Activated CD8-positive, alpha-beta memory T cell treated with anti-CD3 and anti-CD28 coated beads, Interleukin-2, amount 10 ng/mL, durations not matched to agents 7 days and 5 days (primary cell): ENCODE measurements at regions not wholly inside any gene's neighbourhood (a gene's known extent, or its start where the extent isn't known, plus 50 kb on each side); places are given as distances from the start of the nearest gene placed in this dataset.

Source experiments
- ATAC-seq: fragments of 150-1000 bp; cut with Tn5 transposase; one replicate; pipeline ENCODE4 v1.10.0; 2021; ENCODE audit warnings: moderate library complexity
- CTCF ChIA-PET: fragments of 350-600 bp; sonication (Branson Sonifier 250); formaldehyde crosslinking; loops from one replicate; lab custom pipeline; 2021; ENCODE audit warnings: antibody characterized with exemption; lab: Charles Lee
- DNase-seq: peaks from one replicate; pipeline ENCODE4 v3.0.0-alpha.2; 2020
- H3K27ac Mint-ChIP-seq: one replicate; pipeline ENCODE4 v1.8.0; 2021; ENCODE audit warnings: mild to moderate bottlenecking, mixed read lengths
- H3K27me3 Mint-ChIP-seq: one replicate; pipeline ENCODE4 v1.8.0; 2021; ENCODE audit warnings: mixed read lengths
- H3K36me3 Mint-ChIP-seq: one replicate; pipeline ENCODE4 v1.8.0; 2021; ENCODE audit warnings: mild to moderate bottlenecking, mixed read lengths
- H3K4me1 Mint-ChIP-seq: one replicate; pipeline ENCODE4 v1.8.0; 2021; ENCODE audit warnings: mixed read lengths
- H3K4me3 Mint-ChIP-seq: one replicate; pipeline ENCODE4 v1.8.0; 2021; ENCODE audit warnings: mild to moderate bottlenecking, moderate library complexity, mixed read lengths
- H3K9me3 Mint-ChIP-seq: one replicate; pipeline ENCODE4 v1.8.0; 2022; ENCODE audit warnings: low read depth, mixed read lengths

GRCh38 chr18:75868031-75868430 lies 440.5 kb upstream of the SMIM21 start:
- H3K9me3 Mint-ChIP-seq: no peaks in the 10 kb centered on the region
- H3K4me1 Mint-ChIP-seq: no peaks in the 10 kb centered on the region
- H3K27me3 Mint-ChIP-seq: no peaks in the 10 kb centered on the region
- no peak overlapping the region for H3K4me3 Mint-ChIP-seq
- no peak for ATAC-seq
- no peak for DNase-seq
- CTCF ChIA-PET: no interaction called here
- no peaks in the 10 kb centered on the region for H3K36me3 Mint-ChIP-seq
- no peak overlapping the region for H3K27ac Mint-ChIP-seq

GRCh38 chr18:75865639-75866038 lies 438.1 kb upstream of the SMIM21 start:
- Mint-ChIP-seq H3K9me3 (peaks cover 5% of the 10 kb centered on the region), H3K27ac (no peak overlapping the region), H3K27me3 (peaks cover 2% of the 10 kb centered on the region), H3K36me3 (no peaks in the 10 kb centered on the region), H3K4me1 (no peaks in the 10 kb centered on the region), H3K4me3 (no peak overlapping the region)
- ATAC-seq: no peak
- CTCF ChIA-PET: no interaction called here
- no peak for DNase-seq

- Mint-ChIP-seq H3K36me3 (no peaks in the 10 kb centered on the region), H3K4me3 (no peak overlapping the region), H3K9me3 (peaks cover 5% of the 10 kb centered on the region), H3K27ac (no peak overlapping the region), H3K27me3 (peaks cover 2% of the 10 kb centered on the region), H3K4me1 (no peaks in the 10 kb centered on the region)
- DNase-seq (no peak), ATAC-seq (no peak)
- CTCF ChIA-PET: no interaction called here
Measured at GRCh38 chr18:75864816-75865215, 437.3 kb upstream of the SMIM21 start.

- H3K27me3 Mint-ChIP-seq: peaks cover 2% of the 10 kb centered on the region
- DNase-seq (no peak), ATAC-seq (no peak)
- no peaks in the 10 kb centered on the region for H3K36me3 Mint-ChIP-seq
- no peak overlapping the region for H3K4me3 Mint-ChIP-seq
- CTCF ChIA-PET: no interaction called here
- H3K27ac Mint-ChIP-seq: no peak overlapping the region
- H3K9me3 Mint-ChIP-seq: peaks cover 5% of the 10 kb centered on the region
- H3K4me1 Mint-ChIP-seq: no peaks in the 10 kb centered on the region
Measured at GRCh38 chr18:75863696-75864095, 436.2 kb upstream of the SMIM21 start.

- Mint-ChIP-seq H3K9me3 (peaks cover 5% of the 10 kb centered on the region), H3K4me1 (no peaks in the 10 kb centered on the region), H3K27me3 (peaks cover 2% of the 10 kb centered on the region), H3K4me3 (no peak overlapping the region), H3K27ac (no peak overlapping the region), H3K36me3 (no peaks in the 10 kb centered on the region)
- ATAC-seq (no peak), DNase-seq (no peak)
- CTCF ChIA-PET: no interaction called here
Measured at GRCh38 chr18:75862458-75862857, 435.0 kb upstream of the SMIM21 start.

- H3K9me3 Mint-ChIP-seq: peaks cover 5% of the 10 kb centered on the region
- H3K36me3 Mint-ChIP-seq: no peaks in the 10 kb centered on the region
- H3K4me3 Mint-ChIP-seq: no peak overlapping the region
- CTCF ChIA-PET: no interaction called here
- peaks cover 2% of the 10 kb centered on the region for H3K27me3 Mint-ChIP-seq
- ATAC-seq: no peak
- no peak for DNase-seq
- no peaks in the 10 kb centered on the region for H3K4me1 Mint-ChIP-seq
- H3K27ac Mint-ChIP-seq: no peak overlapping the region
Measured at GRCh38 chr18:75860166-75860565, 432.7 kb upstream of the SMIM21 start.

- Mint-ChIP-seq H3K27me3 (peaks cover 2% of the 10 kb centered on the region), H3K4me3 (no peak overlapping the region), H3K27ac (no peak overlapping the region), H3K36me3 (no peaks in the 10 kb centered on the region), H3K4me1 (no peaks in the 10 kb centered on the region), H3K9me3 (peaks cover 5% of the 10 kb centered on the region)
- DNase-seq: no peak
- CTCF ChIA-PET: no interaction called here
- ATAC-seq: no peak
Measured at GRCh38 chr18:75859533-75859932, 432.0 kb upstream of the SMIM21 start.

GRCh38 chr18:75858754-75859153 lies 431.3 kb upstream of the SMIM21 start:
- Mint-ChIP-seq H3K27me3 (peaks cover 2% of the 10 kb centered on the region), H3K27ac (no peak overlapping the region), H3K4me1 (no peaks in the 10 kb centered on the region), H3K9me3 (peaks cover 5% of the 10 kb centered on the region), H3K36me3 (no peaks in the 10 kb centered on the region), H3K4me3 (no peak overlapping the region)
- CTCF ChIA-PET: no interaction called here
- DNase-seq: no peak
- no peak for ATAC-seq

- no peak for DNase-seq
- Mint-ChIP-seq H3K36me3 (no peaks in the 10 kb centered on the region), H3K4me3 (no peak overlapping the region), H3K27ac (no peak overlapping the region), H3K4me1 (no peaks in the 10 kb centered on the region), H3K27me3 (peaks cover 2% of the 10 kb centered on the region), H3K9me3 (peaks cover 5% of the 10 kb centered on the region)
- no peak for ATAC-seq
- CTCF ChIA-PET: no interaction called here
Measured at GRCh38 chr18:75857558-75857957, 430.1 kb upstream of the SMIM21 start.

- no peaks in the 10 kb centered on the region for H3K36me3 Mint-ChIP-seq
- CTCF ChIA-PET: no interaction called here
Measured at GRCh38 chr18:75854808-75855207, 427.3 kb upstream of the SMIM21 start.

GRCh38 chr18:75854174-75854573 lies 426.7 kb upstream of the SMIM21 start:
- H3K36me3 Mint-ChIP-seq: no peaks in the 10 kb centered on the region
- H3K27me3 Mint-ChIP-seq: no peaks in the 10 kb centered on the region
- H3K27ac Mint-ChIP-seq: no peak overlapping the region
- ATAC-seq (no peak), DNase-seq (no peak)
- CTCF ChIA-PET: no interaction called here
- no peaks in the 10 kb centered on the region for H3K9me3 Mint-ChIP-seq
- H3K4me1 Mint-ChIP-seq: no peaks in the 10 kb centered on the region
- H3K4me3 Mint-ChIP-seq: no peak overlapping the region

More at GRCh38 chr18:75854808-75855207, 427.3 kb upstream of the SMIM21 start:
- no peaks in the 10 kb centered on the region for H3K27me3 Mint-ChIP-seq
- H3K4me3 Mint-ChIP-seq: no peak overlapping the region
- DNase-seq: no peak
- no peak for ATAC-seq
- H3K9me3 Mint-ChIP-seq: no peaks in the 10 kb centered on the region
- no peak overlapping the region for H3K27ac Mint-ChIP-seq
- no peaks in the 10 kb centered on the region for H3K4me1 Mint-ChIP-seq

- CTCF ChIA-PET: no interaction called here
- no peak overlapping the region for H3K27ac Mint-ChIP-seq
- no peaks in the 10 kb centered on the region for H3K36me3 Mint-ChIP-seq
- DNase-seq: no peak
- no peaks in the 10 kb centered on the region for H3K9me3 Mint-ChIP-seq
- no peak overlapping the region for H3K4me3 Mint-ChIP-seq
- no peaks in the 10 kb centered on the region for H3K4me1 Mint-ChIP-seq
- no peaks in the 10 kb centered on the region for H3K27me3 Mint-ChIP-seq
- no peak for ATAC-seq
Measured at GRCh38 chr18:75846321-75846720, 418.8 kb upstream of the SMIM21 start.

GRCh38 chr18:75845413-75845812 lies 417.9 kb upstream of the SMIM21 start:
- ATAC-seq: no peak

GRCh38 chr18:75844146-75844545 lies 416.6 kb upstream of the SMIM21 start:
- no peak for DNase-seq
- H3K36me3 Mint-ChIP-seq: no peaks in the 10 kb centered on the region
- H3K4me3 Mint-ChIP-seq: no peak overlapping the region
- H3K9me3 Mint-ChIP-seq: no peaks in the 10 kb centered on the region
- no peak overlapping the region for H3K27ac Mint-ChIP-seq
- no peak for ATAC-seq
- CTCF ChIA-PET: no interaction called here
- H3K27me3 Mint-ChIP-seq: no peaks in the 10 kb centered on the region
- no peaks in the 10 kb centered on the region for H3K4me1 Mint-ChIP-seq

More at GRCh38 chr18:75845413-75845812, 417.9 kb upstream of the SMIM21 start:
- Mint-ChIP-seq H3K36me3 (no peaks in the 10 kb centered on the region), H3K4me1 (no peaks in the 10 kb centered on the region), H3K4me3 (no peak overlapping the region), H3K27ac (no peak overlapping the region), H3K27me3 (no peaks in the 10 kb centered on the region), H3K9me3 (no peaks in the 10 kb centered on the region)
- CTCF ChIA-PET: no interaction called here
- DNase-seq: no peak

- Mint-ChIP-seq H3K27ac (no peak overlapping the region), H3K9me3 (no peaks in the 10 kb centered on the region), H3K4me3 (no peak overlapping the region), H3K36me3 (no peaks in the 10 kb centered on the region), H3K4me1 (no peaks in the 10 kb centered on the region), H3K27me3 (no peaks in the 10 kb centered on the region)
- DNase-seq (no peak), ATAC-seq (no peak)
- CTCF ChIA-PET: no interaction called here
Measured at GRCh38 chr18:75840131-75840530, 412.6 kb upstream of the SMIM21 start.
